ENCODE measurements at regions not wholly inside any gene's neighbourhood (a gene's known extent, or its start where the extent isn't known, plus 50 kb on each side); places are given as distances from the start of the nearest gene placed in this dataset.

GRCh38 chrX:125394449-125394848 is 74.8 kb downstream of the TEX13C start:
- H3K27ac Mint-ChIP-seq (ENCODE audit: unreplicated experiment): no peak overlapping the region
- peaks cover 46% of the 10 kb centered on the region for H3K27me3 Mint-ChIP-seq (ENCODE audit: low read depth)

GRCh38 chrX:125395626-125396025 is 76.0 kb downstream of the TEX13C start:
- DNase-seq (ENCODE audit: low read depth, low spot score): no peak
- Mint-ChIP-seq H3K9me3 (no peaks in the 10 kb centered on the region), H3K4me3 (no peak overlapping the region), H3K27ac (ENCODE audit: unreplicated experiment) (no peak overlapping the region), H3K27me3 (ENCODE audit: low read depth) (peaks cover 43% of the 10 kb centered on the region), H3K36me3 (ENCODE audit: low read depth) (peaks cover 3% of the 10 kb centered on the region), H3K4me1 (no peaks in the 10 kb centered on the region)
- no peak for TF ChIP-seq CTCF (conservative IDR thresholded peaks at IDR 0.05)

More at GRCh38 chrX:125394449-125394848, 74.8 kb downstream of the TEX13C start:
- Mint-ChIP-seq H3K9me3 (no peaks in the 10 kb centered on the region), H3K36me3 (ENCODE audit: low read depth) (peaks cover 3% of the 10 kb centered on the region), H3K4me1 (no peaks in the 10 kb centered on the region), H3K4me3 (no peak overlapping the region)
- no peak for TF ChIP-seq CTCF (conservative IDR thresholded peaks at IDR 0.05)
- no peak for DNase-seq (ENCODE audit: low read depth, low spot score)

- H3K4me1 Mint-ChIP-seq: no peaks in the 10 kb centered on the region
- H3K27ac Mint-ChIP-seq (ENCODE audit: unreplicated experiment): no peak overlapping the region
- TF ChIP-seq CTCF (conservative IDR thresholded peaks at IDR 0.05): no peak
- DNase-seq (ENCODE audit: low read depth, low spot score): no peak
- H3K9me3 Mint-ChIP-seq: peaks cover 2% of the 10 kb centered on the region
- no peaks in the 10 kb centered on the region for H3K36me3 Mint-ChIP-seq (ENCODE audit: low read depth)
- H3K4me3 Mint-ChIP-seq: no peak overlapping the region
- peaks cover 13% of the 10 kb centered on the region for H3K27me3 Mint-ChIP-seq (ENCODE audit: low read depth)
Measured at GRCh38 chrX:125398959-125399440, 79.3 kb downstream of the TEX13C start.

- H3K4me1 Mint-ChIP-seq: no peaks in the 10 kb centered on the region
Measured at GRCh38 chrX:125402807-125403206, 83.1 kb downstream of the TEX13C start.

GRCh38 chrX:125404667-125405160 is 85.0 kb downstream of the TEX13C start:
- Mint-ChIP-seq H3K9me3 (peaks cover 2% of the 10 kb centered on the region), H3K36me3 (ENCODE audit: low read depth) (no peaks in the 10 kb centered on the region), H3K27ac (ENCODE audit: unreplicated experiment) (no peak overlapping the region), H3K4me3 (no peak overlapping the region), H3K27me3 (ENCODE audit: low read depth) (no peaks in the 10 kb centered on the region), H3K4me1 (no peaks in the 10 kb centered on the region)
- TF ChIP-seq CTCF (conservative IDR thresholded peaks at IDR 0.05): no peak
- no peak for DNase-seq (ENCODE audit: low read depth, low spot score)

More at GRCh38 chrX:125402807-125403206, 83.1 kb downstream of the TEX13C start:
- no peaks in the 10 kb centered on the region for H3K27me3 Mint-ChIP-seq (ENCODE audit: low read depth)
- H3K27ac Mint-ChIP-seq (ENCODE audit: unreplicated experiment): no peak overlapping the region
- no peak for TF ChIP-seq CTCF (conservative IDR thresholded peaks at IDR 0.05)
- H3K9me3 Mint-ChIP-seq: peaks cover 2% of the 10 kb centered on the region
- no peak overlapping the region for H3K4me3 Mint-ChIP-seq
- DNase-seq (ENCODE audit: low read depth, low spot score): no peak
- H3K36me3 Mint-ChIP-seq (ENCODE audit: low read depth): no peaks in the 10 kb centered on the region
